Epithelial cell of esophagus (primary cell): ENCODE measurements at regions not wholly inside any gene's neighbourhood (a gene's known extent, or its start where the extent isn't known, plus 50 kb on each side); places are given as distances from the start of the nearest gene placed in this dataset.

Source experiments
- DNase-seq: peaks from one replicate; pipeline ENCODE4 v3.0.0; 2010; ENCODE audit warnings: low read depth
- H3K4me3 ChIP-seq: 2 replicates; pipeline ENCODE4 v1.5.1; 2011; ENCODE audit warnings: mild to moderate bottlenecking, low read length, control low read depth
- TF ChIP-seq, protein P1 (sequence below): IDR thresholded peaks from 2 replicates; pipeline ENCODE4 v1.5.1; 2011; ENCODE audit warnings: low read depth, mild to moderate bottlenecking, low read length, control low read depth, inconsistent platforms; ENCODE audit not compliant: insufficient read depth; ENCODE audit errors: missing control alignments

DNA sequence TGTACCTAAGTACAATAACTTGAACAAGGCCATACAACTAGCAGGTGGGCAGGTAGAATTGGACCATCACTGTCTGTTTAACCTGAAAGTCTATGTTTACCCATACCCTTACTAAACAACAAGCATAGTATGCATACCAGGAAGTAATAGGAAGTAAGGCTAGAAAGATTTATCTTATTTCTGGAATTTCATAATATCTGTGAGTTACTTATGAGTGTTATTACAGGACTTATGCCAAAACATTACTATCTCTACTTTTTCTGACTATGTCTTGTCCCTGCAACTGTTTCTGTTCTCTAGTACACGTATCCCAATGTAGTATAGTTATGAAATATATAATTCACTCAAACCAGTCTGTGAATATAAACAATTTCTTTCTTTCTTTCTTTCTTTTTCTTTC is 1400.8 kb upstream of the TENM4 start:
- peak; percentile 34 for DNase-seq
- TF ChIP-seq, protein P1, sequence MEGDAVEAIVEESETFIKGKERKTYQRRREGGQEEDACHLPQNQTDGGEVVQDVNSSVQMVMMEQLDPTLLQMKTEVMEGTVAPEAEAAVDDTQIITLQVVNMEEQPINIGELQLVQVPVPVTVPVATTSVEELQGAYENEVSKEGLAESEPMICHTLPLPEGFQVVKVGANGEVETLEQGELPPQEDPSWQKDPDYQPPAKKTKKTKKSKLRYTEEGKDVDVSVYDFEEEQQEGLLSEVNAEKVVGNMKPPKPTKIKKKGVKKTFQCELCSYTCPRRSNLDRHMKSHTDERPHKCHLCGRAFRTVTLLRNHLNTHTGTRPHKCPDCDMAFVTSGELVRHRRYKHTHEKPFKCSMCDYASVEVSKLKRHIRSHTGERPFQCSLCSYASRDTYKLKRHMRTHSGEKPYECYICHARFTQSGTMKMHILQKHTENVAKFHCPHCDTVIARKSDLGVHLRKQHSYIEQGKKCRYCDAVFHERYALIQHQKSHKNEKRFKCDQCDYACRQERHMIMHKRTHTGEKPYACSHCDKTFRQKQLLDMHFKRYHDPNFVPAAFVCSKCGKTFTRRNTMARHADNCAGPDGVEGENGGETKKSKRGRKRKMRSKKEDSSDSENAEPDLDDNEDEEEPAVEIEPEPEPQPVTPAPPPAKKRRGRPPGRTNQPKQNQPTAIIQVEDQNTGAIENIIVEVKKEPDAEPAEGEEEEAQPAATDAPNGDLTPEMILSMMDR: no peak
- no peak overlapping the region for H3K4me3 ChIP-seq

DNA sequence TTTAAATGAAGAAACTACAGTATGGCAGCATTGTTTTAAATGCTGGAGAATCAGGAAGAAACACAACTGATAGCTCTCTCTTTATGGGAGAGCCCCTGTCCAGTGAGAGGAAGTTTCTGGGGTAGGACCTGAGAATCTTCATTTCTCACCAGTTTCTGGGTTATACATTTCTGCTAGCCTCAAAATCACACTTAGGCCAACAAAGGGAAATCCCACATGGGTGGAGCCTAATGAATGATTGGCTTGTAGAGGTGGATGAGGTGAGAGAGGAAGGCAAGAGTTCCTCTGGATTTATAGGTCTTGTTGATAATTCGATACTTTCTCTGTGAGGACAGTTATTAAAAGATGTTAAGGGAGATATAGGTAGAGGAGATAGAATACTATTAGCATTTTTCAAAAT is 1397.3 kb upstream of the TENM4 start:
- no peak for DNase-seq
- TF ChIP-seq, protein P1: no peak
- no peak overlapping the region for H3K4me3 ChIP-seq

DNA sequence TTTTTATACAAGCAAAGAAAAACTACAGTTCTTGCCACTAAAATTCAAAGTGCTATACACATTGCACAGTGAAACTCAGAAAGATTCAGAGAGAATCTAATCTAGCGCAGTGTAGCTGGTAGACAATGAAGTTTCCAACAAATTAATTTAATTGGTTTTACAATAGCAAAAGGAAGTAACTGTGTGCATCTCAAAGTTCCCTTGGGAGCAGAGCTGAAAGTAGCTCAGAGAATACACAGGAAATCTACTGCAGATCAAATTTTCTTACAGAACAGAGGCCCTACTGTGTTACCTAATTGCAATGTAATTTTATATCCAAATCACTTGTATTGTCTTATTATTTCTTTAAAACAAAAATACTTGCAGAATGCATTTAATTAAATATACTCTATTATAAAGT is 1396.2 kb upstream of the TENM4 start:
- TF ChIP-seq, protein P1: no peak
- DNase-seq: no peak
- no peak overlapping the region for H3K4me3 ChIP-seq

DNA sequence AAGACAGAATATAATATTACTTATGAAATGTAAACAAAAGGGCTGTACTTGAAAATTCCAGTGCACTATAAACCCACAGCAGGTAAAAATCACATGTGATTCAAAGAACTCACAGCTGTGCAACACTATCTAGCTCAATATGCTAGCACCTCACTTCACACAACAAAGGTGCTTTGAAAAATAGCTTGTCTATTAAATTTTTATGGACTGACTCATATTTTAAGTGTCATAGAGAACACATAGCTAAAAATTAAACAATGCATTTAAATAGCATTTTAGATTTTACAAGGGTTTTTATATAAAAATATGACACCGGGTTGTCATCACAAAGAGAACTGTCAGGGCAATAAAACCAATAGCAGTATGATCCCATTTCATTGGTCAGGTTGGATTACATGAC is 1390.5 kb upstream of the TENM4 start:
- TF ChIP-seq, protein P1: no peak
- no peak for DNase-seq
- H3K4me3 ChIP-seq: no peak overlapping the region

DNA sequence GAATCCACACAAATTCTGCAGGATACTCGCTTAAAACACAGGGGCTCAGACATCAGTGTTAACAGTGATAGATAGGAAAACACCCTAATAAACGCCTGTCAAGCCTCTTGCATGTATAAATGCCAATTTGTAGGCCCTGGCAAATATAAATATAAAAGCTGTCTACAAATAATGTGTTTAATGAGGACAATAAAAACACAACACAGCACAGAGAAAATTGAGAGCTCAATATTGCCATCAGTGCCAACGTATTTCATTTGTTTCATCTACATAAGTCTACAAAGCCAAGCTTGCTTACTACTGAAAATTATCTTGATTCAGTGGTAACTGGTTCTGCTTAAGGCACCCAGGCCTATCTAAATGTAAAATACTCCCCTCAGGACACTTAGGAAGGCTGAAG is 1387.0 kb upstream of the TENM4 start:
- no peak for DNase-seq
- TF ChIP-seq, protein P1: no peak
- H3K4me3 ChIP-seq: no peak overlapping the region

DNA sequence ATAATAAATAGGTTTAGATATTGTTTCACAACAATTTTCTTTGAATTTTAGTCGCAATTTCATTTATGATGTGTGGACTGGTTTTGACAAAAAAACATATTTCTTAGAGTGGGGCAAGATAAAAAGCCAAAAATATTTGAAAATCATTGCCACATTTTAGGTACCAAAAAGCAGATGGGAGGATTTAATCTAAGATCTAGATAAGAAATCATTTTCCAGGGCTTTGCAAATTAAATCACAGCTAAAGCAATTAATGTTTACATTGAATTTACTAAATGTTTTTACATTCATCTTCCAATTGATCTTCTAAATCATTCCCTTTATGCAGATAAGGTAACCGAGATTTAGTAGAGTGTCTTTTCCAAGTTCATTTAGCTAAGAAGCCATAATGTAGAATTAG is 1386.0 kb upstream of the TENM4 start:
- H3K4me3 ChIP-seq: no peak overlapping the region
- no peak for DNase-seq
- TF ChIP-seq, protein P1: no peak

DNA sequence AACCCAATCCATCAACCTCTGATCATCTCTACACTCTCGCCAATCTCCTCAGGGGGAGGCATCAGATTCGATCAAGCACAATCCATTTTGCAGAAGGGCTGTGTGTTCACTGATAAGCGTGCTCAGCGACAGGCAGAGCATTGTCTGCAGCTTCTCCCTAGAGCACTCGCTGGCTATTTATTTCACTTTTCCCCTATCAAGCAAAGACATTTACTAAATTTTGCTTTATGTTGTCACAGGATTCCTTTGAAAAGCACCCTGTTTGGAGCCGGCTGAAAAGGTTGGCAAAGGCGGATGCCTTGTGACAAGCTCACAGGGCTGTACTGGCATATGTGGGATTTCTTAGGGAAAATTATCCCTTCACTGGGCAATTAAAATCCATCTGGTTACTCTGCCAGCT is 1381.5 kb upstream of the TENM4 start:
- TF ChIP-seq, protein P1: no peak
- no peak for DNase-seq
- H3K4me3 ChIP-seq: no peak overlapping the region
